Peyer's patch (tissue), 4 donors: ENCODE measurements at regions not wholly inside any gene's neighbourhood (a gene's known extent, or its start where the extent isn't known, plus 50 kb on each side); places are given as distances from the start of the nearest gene placed in this dataset.

ENCODE experiments used
- POLR2A ChIP-seq, 2 donors: fragments of 450-650 bp; IDR thresholded peaks; one replicate each; pipeline ENCODE4 v1.5.1; 2017; ENCODE audit warnings: antibody characterized with exemption in 2 of 2, mild to moderate bottlenecking in 2 of 2, moderate library complexity in 2 of 2
- TF ChIP-seq, protein P1 (sequence below), 6 experiments: fragments of 450-650 bp in 4 of 6; fragments of 200-600 bp in 2 of 6; sonication (generic) in 1 of 6; IDR thresholded peaks; one replicate each; pipeline ENCODE4 v1.5.1; 2017 to 2019; ENCODE audit warnings: antibody characterized with exemption in 6 of 6, mild to moderate bottlenecking in 3 of 6, moderate library complexity in 1 of 6

DNA sequence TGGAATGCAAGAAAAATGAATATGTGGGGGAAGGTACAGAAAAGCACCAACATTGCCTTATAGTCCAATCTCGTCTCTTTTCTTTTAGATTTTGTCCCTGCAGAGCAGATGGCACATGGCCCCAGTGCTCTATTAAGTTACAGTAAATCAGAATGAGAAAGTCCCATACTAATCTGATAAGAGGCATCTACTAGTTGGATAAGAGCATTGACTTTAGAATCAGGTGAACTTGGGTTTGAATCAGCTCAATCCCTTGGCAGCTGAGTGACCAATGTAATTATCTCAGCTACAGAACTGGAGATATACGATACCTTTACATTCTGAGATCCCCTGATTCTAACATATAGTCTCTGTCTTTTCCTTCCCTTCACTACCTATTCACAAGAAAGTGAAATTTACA is 54.8 kb upstream of the PDE1A start:
- no peak for TF ChIP-seq POLR2A (IDR thresholded peaks at IDR 0.05)
- TF ChIP-seq, protein P1, sequence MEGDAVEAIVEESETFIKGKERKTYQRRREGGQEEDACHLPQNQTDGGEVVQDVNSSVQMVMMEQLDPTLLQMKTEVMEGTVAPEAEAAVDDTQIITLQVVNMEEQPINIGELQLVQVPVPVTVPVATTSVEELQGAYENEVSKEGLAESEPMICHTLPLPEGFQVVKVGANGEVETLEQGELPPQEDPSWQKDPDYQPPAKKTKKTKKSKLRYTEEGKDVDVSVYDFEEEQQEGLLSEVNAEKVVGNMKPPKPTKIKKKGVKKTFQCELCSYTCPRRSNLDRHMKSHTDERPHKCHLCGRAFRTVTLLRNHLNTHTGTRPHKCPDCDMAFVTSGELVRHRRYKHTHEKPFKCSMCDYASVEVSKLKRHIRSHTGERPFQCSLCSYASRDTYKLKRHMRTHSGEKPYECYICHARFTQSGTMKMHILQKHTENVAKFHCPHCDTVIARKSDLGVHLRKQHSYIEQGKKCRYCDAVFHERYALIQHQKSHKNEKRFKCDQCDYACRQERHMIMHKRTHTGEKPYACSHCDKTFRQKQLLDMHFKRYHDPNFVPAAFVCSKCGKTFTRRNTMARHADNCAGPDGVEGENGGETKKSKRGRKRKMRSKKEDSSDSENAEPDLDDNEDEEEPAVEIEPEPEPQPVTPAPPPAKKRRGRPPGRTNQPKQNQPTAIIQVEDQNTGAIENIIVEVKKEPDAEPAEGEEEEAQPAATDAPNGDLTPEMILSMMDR (IDR thresholded peaks at IDR 0.05): no peak
